DMS114 treated with DMSO at 0.1 percent for 48 hours (cell line): ENCODE measurements at regions not wholly inside any gene's neighbourhood (a gene's known extent, or its start where the extent isn't known, plus 50 kb on each side); places are given as distances from the start of the nearest gene placed in this dataset.
"Not testable (repeated sequence)": the region's sequence is repeated elsewhere in the genome, so short reads cannot be mapped to it uniquely, and the experiment has no call there.

Source experiments
- DNase-seq: peaks from one replicate; lab custom pipeline; 2025; ENCODE audit not compliant: unreplicated experiment; lab: John Stamatoyannopoulos, UW

DNA sequence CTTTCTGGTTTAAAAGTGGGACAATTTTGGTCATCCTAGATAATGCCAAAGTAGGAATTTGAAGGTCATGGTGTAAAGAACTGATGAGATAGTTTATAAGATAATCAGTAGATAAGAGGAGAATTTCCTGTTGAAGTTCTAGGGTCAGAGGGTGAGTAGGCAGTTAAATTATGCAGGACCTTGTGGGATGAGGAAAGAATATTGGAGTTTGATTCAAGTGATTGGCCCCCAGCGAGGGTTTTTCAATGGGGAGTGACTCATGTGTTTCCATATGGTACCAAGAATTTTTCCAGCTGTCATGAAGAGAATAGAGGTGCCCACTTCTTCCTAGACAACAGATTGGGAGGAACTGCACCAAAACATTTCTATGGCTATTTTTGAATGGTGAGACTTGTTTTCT is 940.2 kb upstream of the ZEB2 start:
- DNase-seq, result no peak

DNA sequence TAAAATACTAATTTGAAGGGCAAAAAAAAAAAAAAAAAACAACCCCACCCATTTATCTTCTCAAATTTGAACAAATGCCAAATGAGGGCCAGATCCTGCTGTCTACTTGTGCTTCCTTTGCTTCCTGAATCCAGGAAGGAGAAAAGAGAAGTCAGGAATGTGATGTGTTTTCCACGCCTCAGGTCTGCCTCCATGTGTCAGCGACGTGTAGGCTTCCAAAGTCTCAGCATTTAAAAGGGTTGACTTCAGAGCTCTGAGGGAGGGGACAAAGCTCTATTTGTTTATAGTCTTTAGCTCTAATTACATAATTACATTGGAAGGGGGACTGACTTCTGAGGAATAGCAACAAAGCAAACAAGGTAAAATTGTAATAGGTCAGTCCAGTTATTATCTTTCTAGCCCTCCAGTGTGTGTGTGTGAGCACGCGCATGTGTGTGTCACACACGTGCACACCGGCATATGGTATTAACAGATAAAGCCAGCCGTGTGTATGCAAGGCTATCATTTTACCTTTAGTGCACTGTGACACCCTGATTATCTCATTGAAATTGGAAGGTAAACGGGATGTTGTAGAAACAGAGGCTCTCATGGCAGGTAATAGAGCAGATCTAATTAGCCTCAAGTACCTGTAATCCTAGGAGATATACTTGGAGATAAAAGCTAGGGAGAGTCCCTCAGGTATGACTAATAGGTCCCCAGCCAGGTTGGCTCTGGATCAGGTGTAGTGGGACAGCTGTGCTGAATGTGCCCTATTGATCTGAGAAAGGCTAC is 911.4 kb upstream of the ZEB2 start:
- DNase-seq, result no peak

DNA sequence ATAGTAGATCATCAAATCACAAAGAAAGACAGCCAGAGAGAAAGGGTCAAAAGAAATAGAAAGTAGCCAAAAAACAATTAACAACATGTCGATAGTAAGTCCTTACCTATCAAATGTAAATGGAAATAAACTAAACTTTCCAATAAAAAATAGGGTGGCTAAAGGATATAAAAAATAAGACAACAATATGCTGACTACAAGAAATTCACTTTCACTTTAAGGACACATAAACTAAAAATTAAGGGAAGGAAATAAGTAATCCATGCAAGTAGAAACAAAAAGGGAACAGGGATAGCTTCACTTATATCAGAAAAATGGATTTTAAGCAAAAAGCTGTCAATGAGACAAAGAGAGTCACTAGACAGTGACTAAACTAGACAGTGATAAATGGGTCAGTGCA is 903.9 kb upstream of the ZEB2 start:
- DNase-seq, result no peak

DNA sequence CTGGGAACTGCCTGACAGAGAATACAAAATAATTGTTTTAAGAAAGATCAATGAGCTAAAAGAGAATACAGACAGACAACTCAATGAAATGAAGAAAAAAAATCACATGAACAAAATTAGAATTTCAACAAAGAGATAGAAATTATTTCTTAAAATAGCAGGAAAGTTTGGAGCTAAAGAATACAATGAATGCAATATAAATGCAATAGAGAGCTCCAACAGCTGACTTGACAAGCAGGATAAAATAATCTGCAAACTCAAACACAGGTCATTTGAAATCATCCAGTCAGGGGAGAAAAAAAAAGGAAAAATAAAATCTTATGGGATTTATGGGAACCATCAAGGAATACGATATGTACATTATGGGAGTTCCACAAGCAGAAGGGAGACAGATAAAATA is 902.7 kb upstream of the ZEB2 start:
- DNase-seq, result no peak

DNA sequence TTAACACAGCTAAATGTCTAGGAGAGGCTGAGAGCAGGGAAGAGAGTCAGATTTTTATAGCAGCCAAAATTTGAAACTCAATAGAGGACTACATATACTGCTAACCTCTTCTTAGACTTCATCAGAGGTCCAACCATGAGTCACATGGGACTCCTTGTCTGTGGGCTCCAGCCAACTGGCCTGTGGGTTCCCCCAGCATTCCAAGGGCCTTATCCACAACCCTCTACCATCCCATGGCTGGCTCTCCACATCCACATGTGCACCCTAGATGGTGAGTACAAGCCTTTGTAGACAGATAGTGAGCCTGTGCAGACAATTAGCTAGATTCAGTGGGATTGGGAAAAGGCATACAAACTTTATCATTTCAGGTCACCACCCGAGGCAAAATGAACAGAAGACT is 901.9 kb upstream of the ZEB2 start:
- no peak for DNase-seq

DNA sequence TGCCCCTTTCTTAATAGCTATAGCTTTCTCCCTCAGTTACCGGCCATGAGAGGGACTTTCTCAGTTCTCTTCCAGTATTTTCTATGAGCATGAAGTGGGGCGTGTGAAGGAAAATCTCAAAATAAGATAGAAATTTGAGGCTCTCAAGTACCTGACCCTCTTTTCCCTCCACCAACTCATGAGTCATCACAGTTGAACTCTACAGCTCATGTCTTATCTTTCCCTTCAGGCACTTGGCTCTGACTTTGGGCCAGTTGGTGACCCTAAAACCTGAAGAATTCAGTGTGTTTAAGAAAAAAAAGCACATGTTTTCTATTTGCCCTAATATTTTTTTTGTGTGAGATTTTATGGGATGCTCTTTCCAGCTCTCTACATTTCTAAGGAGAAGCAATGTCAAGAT is 896.7 kb upstream of the ZEB2 start:
- DNase-seq, result no peak

DNA sequence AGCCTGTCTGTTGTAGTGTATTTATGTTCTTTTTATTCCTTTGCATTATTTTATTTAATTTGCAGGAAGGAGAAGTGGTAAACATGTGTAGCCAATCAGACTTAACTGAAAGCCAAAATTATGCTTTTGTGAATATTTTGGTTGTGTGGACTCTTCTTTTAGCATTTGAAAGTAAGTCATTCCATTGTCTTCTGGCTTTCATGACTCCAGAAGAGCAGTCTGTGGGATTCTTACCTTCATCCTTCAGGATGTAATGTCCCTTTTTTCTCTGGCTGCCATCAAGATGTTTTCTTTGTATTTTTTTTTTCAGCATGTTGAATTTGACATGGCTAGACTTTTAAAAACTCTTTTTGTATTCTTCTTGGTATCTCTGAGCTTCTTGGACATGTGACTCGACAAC is 895.2 kb upstream of the ZEB2 start:
- DNase-seq, result no peak

DNA sequence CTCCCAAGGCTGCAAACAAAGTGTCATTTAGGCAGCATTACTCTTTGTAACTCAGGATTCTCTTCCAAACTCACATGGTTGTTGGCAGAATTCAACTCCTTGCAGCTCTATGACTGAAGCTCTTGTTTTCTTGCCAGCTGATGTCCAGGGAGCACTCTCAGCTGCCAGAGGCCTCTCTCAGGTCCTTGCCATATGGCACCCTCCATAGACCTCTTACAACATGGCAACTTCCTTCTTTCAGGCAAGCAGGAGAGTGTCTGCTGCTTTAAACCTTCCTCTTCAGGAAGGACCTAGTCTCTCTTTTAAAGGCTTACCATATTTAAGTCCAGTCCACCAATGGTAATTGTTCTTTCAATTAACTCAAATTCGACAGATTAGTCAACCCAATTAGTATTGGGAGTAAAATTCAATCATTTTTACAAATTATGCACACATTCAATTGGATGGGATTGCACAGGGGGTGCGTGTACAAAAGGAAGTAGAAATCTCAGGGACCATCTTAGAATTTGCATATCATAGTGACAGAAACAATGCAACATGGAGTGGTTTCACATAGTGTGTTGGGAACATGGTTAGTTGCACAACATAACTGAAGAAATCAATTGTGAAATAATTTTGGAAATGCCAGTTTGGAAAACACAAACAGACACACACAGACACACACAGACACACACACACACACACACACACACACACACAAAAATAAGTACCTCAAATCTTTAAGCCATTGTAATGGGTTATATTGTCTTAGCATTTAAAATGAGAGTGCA is 893.5 kb upstream of the ZEB2 start:
- DNase-seq, result no peak

DNA sequence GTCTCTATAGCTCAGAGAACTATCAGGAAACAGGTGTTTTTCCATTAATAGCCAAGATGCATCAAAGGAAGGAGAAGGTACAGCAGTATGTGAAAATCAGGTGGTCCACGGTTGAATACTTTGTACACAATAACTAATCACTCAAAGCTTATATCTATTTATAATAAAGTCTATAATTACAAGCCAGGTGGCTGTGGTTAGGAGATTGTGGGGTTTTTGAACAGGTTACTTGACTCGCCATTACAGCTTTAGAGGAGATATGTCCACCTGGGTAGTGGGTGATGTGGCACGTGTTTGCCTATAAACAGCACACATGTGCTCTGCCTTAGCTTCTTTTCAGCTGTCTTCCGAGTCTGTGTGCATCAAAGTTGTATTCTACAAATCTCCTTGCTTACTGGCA is 892.2 kb upstream of the ZEB2 start:
- no peak for DNase-seq

DNA sequence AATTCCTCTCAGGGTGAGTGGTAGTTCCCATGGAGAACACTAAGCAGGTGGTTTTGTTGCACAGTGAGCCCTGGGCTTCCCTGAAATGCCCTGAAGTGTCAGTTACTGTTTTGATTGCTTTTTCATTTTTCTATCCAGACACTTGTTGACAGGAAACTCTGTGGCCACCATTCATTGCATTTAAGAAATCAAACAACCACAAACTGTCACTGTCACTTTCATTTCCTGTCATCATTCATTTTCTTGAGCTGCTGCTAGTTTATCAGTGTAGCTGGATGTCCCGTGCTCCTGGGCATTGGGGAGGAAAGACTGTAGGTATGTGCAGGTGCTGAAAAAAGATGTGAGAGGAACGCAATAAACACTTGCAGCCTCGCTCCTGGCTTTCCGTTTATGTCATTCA is 891.6 kb upstream of the ZEB2 start:
- DNase-seq, result no peak

DNA sequence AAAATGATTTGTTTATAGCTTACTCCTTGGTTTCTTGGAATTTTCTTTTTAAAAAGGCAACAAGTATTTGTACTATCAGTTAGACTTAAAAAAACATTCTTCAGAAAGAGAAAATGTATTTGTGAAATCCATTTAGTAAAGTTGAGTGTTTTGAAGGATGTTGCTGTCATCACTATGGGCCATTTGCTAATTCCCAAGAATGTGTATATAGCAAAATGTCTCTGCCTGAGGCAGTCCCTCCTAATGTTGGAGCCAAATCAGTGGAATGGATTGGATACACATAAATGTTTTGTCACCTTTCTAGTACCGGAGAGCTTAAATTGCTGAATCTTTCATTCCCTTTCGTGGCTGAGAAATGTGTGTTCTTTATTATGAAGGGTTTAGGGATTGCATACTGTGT is 890.2 kb upstream of the ZEB2 start:
- no peak for DNase-seq

DNA sequence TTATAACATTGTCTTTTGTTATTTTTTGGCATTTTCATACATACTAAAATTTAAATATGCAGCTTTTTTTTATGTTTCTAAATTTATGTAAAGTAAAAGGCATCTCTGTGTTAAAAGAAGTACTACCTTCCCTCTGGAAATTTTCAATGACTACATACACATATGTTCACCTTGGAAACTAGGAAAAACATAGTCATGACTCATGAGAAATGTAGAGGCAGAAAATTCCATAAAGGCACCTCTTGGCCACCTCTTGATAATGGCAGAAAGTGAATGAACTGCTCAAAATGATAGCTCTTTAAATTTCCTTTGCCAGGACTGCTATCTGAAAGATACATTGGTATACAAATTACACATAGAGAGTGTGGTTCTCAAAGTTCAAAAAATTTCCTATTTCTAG is 889.1 kb upstream of the ZEB2 start:
- no peak for DNase-seq

DNA sequence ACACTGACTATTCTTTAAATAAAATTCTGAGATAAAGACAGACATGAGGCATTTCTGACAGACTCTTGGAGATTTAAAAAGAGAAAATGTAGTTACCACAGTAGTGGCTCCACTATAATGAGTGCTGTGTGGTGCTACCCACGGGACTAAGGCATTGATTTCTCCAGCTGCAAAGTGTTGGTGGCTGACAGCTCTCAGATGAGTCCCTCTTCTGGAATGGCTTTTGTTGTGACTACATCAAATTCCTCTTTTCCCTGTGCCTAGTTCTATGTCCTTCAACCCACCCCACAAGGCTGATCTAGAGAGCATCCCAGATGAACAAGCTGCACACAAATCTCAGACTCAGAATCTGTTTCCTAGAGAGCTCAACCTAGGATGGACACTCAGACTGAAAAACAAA is 884.8 kb upstream of the ZEB2 start:
- DNase-seq, result no peak

DNA sequence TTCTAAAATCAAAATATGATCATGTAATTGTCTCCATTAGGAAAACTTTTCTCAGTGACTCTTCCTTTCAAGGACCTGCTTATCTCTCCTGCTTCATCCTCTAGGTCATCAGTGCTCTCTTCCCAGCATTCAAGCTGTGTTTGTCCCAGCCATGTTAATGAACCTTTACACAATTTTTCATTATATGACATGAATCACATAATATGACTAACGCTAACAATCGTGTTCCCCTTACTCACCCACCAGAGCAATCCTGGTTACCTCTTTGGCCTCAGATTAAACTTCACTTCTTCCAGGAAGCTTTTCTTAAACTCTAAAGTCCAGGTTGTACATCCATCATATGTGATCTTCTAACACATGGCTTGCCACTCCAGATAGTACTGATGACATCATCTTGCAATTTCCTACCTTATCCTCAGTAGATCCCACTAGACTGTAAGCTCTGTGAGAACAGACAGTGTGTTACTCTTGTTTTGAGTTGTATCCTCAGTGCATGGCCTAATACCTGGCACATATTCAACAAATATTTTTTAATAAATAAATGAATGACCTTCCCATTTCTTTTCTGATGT is 882.9 kb upstream of the ZEB2 start:
- DNase-seq, result no peak

DNA sequence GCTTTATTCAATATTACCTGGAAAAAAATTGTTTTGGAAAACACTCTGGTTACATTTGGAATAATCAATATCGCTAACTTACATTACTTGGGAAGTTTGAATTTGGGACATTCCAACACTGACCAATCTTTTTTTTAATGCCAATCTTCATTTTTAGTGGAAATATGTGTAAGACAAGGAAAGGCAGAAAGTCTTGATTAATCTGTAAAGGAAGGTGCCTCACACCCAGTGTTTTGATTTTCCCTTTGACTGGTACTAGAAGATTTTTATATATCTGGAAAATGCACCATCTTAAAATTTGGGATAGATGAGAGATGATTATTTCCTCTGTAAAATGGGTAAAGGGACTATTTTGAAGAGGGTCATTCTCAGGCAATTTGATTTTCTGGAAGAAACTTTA is 879.2 kb upstream of the ZEB2 start:
- no peak for DNase-seq

DNA sequence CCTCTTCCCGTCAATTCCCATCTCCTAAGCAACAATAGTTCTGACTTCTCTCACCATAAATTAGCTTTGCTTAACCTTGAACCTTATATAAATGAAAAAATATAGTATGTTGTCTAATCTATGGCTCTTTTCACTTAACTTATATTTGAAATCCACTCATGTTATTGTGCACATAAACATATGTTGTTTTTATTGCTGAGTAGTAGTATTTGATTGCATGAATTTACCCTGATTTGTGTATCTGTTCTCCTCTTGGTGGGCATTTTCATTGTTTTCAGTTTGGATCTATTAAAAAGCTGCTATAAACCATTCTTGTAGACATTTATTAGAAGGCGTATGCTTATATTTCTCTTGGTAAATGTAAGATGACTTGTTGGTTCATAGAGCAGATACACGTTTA is 874.3 kb upstream of the ZEB2 start:
- DNase-seq, result no peak

DNA sequence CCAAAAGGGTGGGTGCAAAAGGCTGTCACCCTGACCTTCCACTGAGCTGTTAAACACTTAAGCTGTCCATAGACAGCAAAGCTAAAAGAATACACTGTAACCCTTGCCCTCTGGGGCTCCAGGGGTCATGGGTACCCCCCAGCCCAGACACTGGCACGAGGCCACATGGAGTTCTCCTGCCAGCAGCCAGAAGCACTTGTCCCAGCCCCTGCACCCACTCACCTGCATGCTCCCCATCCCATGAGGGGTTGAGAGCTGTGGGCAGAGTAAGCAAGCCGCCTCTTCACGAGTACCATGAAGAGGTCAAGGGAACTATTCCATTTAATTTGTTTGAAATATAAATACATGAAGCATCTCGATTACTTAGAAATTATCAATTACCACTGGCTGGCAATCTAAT is 867.1 kb upstream of the ZEB2 start:
- DNase-seq, result no peak

DNA sequence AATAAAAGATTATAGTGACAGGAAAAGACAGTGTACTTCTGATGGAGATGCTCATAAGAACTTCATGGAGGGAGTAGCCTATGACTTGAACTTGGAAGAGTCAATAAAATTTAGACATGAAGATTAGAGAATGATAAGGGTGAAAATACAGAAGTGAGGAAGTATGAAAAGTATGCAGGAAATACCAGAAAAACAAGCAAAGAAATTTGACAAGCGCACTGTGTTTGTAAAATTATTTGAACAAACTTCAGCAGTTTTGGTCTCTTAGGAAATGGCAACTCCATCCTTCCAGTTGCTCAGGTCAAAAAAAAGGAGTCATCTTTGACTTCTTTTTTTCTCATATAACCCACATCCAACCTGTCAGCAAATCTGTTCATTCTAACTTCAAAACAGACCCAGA is 864.0 kb upstream of the ZEB2 start:
- no peak for DNase-seq

DNA sequence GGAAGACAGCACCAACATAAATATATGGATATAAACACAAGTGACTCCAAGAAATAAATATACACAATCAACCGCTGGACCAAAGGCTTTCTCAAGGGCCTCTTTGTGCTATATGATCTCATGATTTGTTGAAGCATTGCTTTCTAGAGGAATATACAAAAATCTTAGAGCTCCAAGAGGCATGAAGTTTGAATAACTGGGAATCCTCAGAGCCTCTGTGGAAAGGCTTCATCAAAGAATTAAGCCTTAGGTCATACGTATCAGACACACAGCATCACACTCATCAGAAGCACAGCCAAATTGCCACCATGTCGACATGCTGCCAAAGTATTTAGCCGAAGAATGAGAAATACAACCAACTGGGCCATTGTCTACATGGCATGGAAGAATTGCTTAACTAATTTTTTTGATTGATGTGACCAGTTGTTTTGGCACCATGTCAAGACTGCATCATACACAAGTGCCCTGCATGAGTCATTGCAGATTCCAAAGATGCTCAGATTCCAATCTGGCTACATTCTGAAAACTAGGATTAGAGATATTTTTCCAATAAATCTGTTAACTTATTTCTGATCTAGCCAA is 860.6 kb upstream of the ZEB2 start:
- DNase-seq, result no peak

DNA sequence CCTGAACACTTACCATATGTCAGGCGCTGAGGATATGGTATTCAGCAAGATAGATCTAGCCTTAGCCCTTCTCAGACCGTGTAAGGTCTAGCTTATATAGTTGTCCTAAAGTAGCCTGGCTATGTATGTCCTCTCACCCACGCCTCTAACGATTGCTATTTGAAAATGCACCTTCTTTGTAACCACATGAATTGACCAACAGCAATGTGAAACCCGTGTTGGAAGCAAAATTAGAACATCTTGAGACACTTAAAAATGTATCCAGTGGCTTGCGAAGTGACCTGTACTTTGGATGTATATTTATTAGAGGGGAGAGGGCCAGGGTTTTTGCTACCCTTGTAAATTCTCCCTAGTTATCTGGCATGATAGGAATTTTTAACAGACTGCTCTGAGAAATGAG is 860.0 kb upstream of the ZEB2 start:
- DNase-seq, result no peak

DNA sequence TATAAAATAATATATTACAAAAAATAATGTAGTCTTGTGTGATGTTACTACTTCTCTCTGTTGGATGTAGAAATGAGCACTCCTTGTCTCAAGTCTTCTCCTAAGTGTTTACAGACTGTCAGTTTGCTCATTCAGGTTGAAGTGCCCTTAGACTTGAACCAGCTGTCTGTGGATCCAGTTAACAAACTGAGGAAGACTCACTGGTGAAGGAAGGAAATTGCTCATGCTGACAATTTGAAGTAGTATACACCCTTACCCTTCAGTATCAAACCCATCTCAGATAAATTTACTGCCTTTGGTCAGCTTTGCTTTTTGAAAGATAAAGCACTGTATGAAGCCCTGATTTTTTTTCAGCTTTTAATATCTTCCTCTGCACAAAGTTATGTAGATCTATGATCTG is 854.2 kb upstream of the ZEB2 start:
- no peak for DNase-seq

DNA sequence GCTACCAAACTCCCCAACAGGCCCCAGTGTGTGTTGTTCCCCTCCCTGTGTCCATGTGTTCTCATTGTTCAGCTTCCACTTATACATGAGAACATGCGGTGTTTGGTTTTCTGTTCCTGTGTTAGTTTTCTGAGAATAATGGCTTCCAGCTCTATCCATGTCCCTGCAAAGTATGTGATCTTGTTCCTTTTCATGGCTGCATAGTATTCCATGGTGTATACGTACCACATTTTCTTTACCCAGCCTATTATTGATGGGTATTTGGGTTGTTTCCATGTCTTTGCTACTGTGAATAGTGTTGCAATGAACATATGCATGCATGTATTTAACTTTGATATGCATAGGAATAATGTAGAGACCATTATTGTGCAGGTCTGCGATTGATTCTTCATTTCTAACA is 847.4 kb upstream of the ZEB2 start:
- DNase-seq, result not testable (repeated sequence)
